ENCODE measurements at regions not wholly inside any gene's neighbourhood (a gene's known extent, or its start where the extent isn't known, plus 50 kb on each side); places are given as distances from the start of the nearest gene placed in this dataset.

GRCh38 chr7:50221028-50221427 is 83.5 kb upstream of the IKZF1 start:
- Histone ChIP-seq H3K27ac (ENCODE audit: low read depth in 1 of 2, low read length in 2 of 2) (no peak overlapping the region), H3K36me3 (ENCODE audit: insufficient read depth, low read length) (no peaks in the 10 kb centered on the region), H3K4me3 (ENCODE audit: low read length) (no peak overlapping the region), H3K27me3 (ENCODE audit: control insufficient read depth in 1 of 2, insufficient read depth in 2 of 2, low read length in 2 of 2) (no peaks in the 10 kb centered on the region), H3K4me1 (ENCODE audit: insufficient read depth, low read length) (peaks cover 22% of the 10 kb centered on the region), H3K9me3 (ENCODE audit: control insufficient read depth in 1 of 2, insufficient read depth in 1 of 2, low read length in 2 of 2) (peaks cover 15 to 32% of the 10 kb centered on the region in 2 experiments)
- peaks cover 30% of the 10 kb centered on the region for H3K4me1 Mint-ChIP-seq (ENCODE audit: low read depth)
- CTCF ChIA-PET, result interaction anchor here (1.0 kb wide), 1 partner anchor 9 kb away, joined by 4 read pairs; no protein-coding TSS in a partner anchor
- no peaks in the 10 kb centered on the region for H3K27me3 Mint-ChIP-seq
- POLR2A ChIA-PET, result interaction anchor here (1.2 to 1.3 kb wide), 2 partner anchors 11 to 46 kb away, joined by 3 read pairs; no protein-coding TSS in a partner anchor
- DNase-seq, result peak in 2 of 14 experiments; percentile 46 to 54
- no peak for ATAC-seq (ENCODE audit: poor library complexity)
- TF ChIP-seq CTCF (IDR thresholded peaks at IDR 0.05), result no peak
- H3K9me3 Mint-ChIP-seq, result peaks cover 14% of the 10 kb centered on the region
- H3K27ac Mint-ChIP-seq, result no peak overlapping the region
- no peak overlapping the region for H3K4me3 Mint-ChIP-seq
- intact Hi-C loops (cut with DNase I, micrococcal nuclease), result loop anchor here in 1 of 2 experiments (2.0 kb wide), 1 partner anchor 32 kb away; no protein-coding TSS in a partner anchor
- peaks cover 23% of the 10 kb centered on the region for H3K36me3 Mint-ChIP-seq (ENCODE audit: low read depth)

- peaks cover 30% of the 10 kb centered on the region for H3K4me1 Mint-ChIP-seq (ENCODE audit: low read depth)
- H3K36me3 Mint-ChIP-seq (ENCODE audit: low read depth), result peaks cover 23% of the 10 kb centered on the region
- H3K4me3 ChIP-seq (ENCODE audit: low read length), result no peak overlapping the region
- H3K4me1 ChIP-seq (ENCODE audit: insufficient read depth, low read length), result peaks cover 26% of the 10 kb centered on the region
- ATAC-seq (ENCODE audit: poor library complexity), result no peak
- no peaks in the 10 kb centered on the region for H3K36me3 ChIP-seq (ENCODE audit: insufficient read depth, low read length)
- no peak overlapping the region for H3K27ac ChIP-seq (ENCODE audit: low read depth in 1 of 2, low read length in 2 of 2)
- POLR2A ChIA-PET, result no interaction called here
- intact Hi-C loops (cut with DNase I, micrococcal nuclease), result loop anchor here in 1 of 2 experiments (2.0 kb wide), 1 partner anchor 33 kb away; no protein-coding TSS in a partner anchor
- no peak for DNase-seq
- no peaks in the 10 kb centered on the region for H3K27me3 ChIP-seq (ENCODE audit: control insufficient read depth in 1 of 2, insufficient read depth in 2 of 2, low read length in 2 of 2)
- no peak for TF ChIP-seq CTCF (IDR thresholded peaks at IDR 0.05)
- H3K27ac Mint-ChIP-seq, result no peak overlapping the region
- H3K4me3 Mint-ChIP-seq, result no peak overlapping the region
- peaks cover 14% of the 10 kb centered on the region for H3K9me3 Mint-ChIP-seq
- CTCF ChIA-PET, result no interaction called here
- peaks cover 15 to 32% of the 10 kb centered on the region in 2 experiments for H3K9me3 ChIP-seq (ENCODE audit: control insufficient read depth in 1 of 2, insufficient read depth in 1 of 2, low read length in 2 of 2)
- no peaks in the 10 kb centered on the region for H3K27me3 Mint-ChIP-seq
Observed at GRCh38 chr7:50220273-50220672, 84.2 kb upstream of the IKZF1 start.

- no peaks in the 10 kb centered on the region for H3K27me3 Mint-ChIP-seq
- peaks cover 53% of the 10 kb centered on the region for H3K4me1 Mint-ChIP-seq (ENCODE audit: low read depth)
- H3K36me3 Mint-ChIP-seq (ENCODE audit: low read depth), result peaks cover 23% of the 10 kb centered on the region
- intact Hi-C loops (cut with DNase I, micrococcal nuclease), result no loop called here
- Histone ChIP-seq H3K36me3 (ENCODE audit: insufficient read depth, low read length) (no peaks in the 10 kb centered on the region), H3K4me3 (ENCODE audit: low read length) (no peak overlapping the region), H3K4me1 (ENCODE audit: insufficient read depth, low read length) (peaks cover 50% of the 10 kb centered on the region), H3K9me3 (ENCODE audit: control insufficient read depth in 1 of 2, insufficient read depth in 1 of 2, low read length in 2 of 2) (peaks cover 10 to 21% of the 10 kb centered on the region in 2 experiments), H3K27ac (ENCODE audit: low read depth in 1 of 2, low read length in 2 of 2) (no peak overlapping the region), H3K27me3 (ENCODE audit: control insufficient read depth in 1 of 2, insufficient read depth in 2 of 2, low read length in 2 of 2) (no peaks in the 10 kb centered on the region)
- ATAC-seq (ENCODE audit: poor library complexity), result no peak
- TF ChIP-seq CTCF (IDR thresholded peaks at IDR 0.05), result no peak
- ChIA-PET CTCF (no interaction called here), POLR2A (interaction anchor here (0.9 to 2.0 kb wide), 3 partner anchors 9 to 12 kb away, joined by 3 to 7 read pairs (median 4); no protein-coding TSS in a partner anchor)
- peaks cover 14% of the 10 kb centered on the region for H3K9me3 Mint-ChIP-seq
- DNase-seq, result no peak
- peak overlapping the region; percentile 7 for H3K27ac Mint-ChIP-seq
- H3K4me3 Mint-ChIP-seq, result no peak overlapping the region
Observed at GRCh38 chr7:50217821-50218281, 86.7 kb upstream of the IKZF1 start.

Measured in CD4-positive, alpha-beta T cell (primary cell).